ENCODE measurements at regions not wholly inside any gene's neighbourhood (a gene's known extent, or its start where the extent isn't known, plus 50 kb on each side); places are given as distances from the start of the nearest gene placed in this dataset.

DNA sequence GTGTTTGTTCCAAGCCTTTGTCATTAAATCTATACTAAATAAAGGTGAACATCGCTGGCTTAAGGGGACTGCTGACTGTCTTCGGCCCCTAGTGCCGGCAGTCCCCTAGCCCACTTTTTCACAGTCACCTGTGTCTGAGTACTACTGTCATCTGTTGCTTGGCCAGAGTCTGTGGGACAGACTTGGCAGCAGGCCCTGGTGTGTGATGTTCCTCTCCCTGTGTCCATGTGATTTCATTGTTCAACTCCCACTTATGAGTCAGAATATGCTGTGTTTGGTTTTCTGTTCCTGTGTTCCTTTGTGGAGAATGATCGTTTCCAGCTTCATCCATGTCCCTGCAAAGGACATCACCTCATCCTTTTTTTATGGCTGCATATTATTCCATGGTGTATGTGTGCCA is 133.4 kb downstream of the HAO1 start:
- TF ChIP-seq EZH2phosphoT487 (IDR thresholded peaks at IDR 0.05; ENCODE audit: low read length) (no peak), EZH2 (optimal IDR thresholded peaks at IDR 0.05; ENCODE audit: low read depth, low read length) (no peak)
- TF ChIP-seq, protein P1, sequence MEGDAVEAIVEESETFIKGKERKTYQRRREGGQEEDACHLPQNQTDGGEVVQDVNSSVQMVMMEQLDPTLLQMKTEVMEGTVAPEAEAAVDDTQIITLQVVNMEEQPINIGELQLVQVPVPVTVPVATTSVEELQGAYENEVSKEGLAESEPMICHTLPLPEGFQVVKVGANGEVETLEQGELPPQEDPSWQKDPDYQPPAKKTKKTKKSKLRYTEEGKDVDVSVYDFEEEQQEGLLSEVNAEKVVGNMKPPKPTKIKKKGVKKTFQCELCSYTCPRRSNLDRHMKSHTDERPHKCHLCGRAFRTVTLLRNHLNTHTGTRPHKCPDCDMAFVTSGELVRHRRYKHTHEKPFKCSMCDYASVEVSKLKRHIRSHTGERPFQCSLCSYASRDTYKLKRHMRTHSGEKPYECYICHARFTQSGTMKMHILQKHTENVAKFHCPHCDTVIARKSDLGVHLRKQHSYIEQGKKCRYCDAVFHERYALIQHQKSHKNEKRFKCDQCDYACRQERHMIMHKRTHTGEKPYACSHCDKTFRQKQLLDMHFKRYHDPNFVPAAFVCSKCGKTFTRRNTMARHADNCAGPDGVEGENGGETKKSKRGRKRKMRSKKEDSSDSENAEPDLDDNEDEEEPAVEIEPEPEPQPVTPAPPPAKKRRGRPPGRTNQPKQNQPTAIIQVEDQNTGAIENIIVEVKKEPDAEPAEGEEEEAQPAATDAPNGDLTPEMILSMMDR (IDR thresholded peaks at IDR 0.05; ENCODE audit: low read length), result no peak
- Histone ChIP-seq H3K27me3 (replicated peaks; ENCODE audit: insufficient read depth, low read length) (no peaks in the 10 kb centered on the region), H3K36me3 (replicated peaks; ENCODE audit: insufficient read depth, low read length) (no peaks in the 10 kb centered on the region), H3K9ac (ENCODE audit: low read length) (no peak overlapping the region), H4K20me1 (ENCODE audit: insufficient read depth, low read length) (no peaks in the 10 kb centered on the region), H3K79me2 (ENCODE audit: low read length) (no peaks in the 10 kb centered on the region), H3K4me1 (ENCODE audit: low read length) (no peaks in the 10 kb centered on the region), H2AFZ (ENCODE audit: low read length) (no peak overlapping the region), H3K9me3 (replicated peaks; ENCODE audit: insufficient read depth, low read length) (no peaks in the 10 kb centered on the region), H3K4me2 (ENCODE audit: low read depth, low read length) (no peak overlapping the region), H3F3A (ENCODE audit: insufficient read depth, low read length) (no peaks in the 10 kb centered on the region), H3K9me2 (replicated peaks; ENCODE audit: insufficient read depth, low read length) (no peaks in the 10 kb centered on the region), H3K27ac (ENCODE audit: low read length) (no peak overlapping the region), H3K4me3 (ENCODE audit: low read length) (no peak overlapping the region)
- no peak for DNase-seq

DNA sequence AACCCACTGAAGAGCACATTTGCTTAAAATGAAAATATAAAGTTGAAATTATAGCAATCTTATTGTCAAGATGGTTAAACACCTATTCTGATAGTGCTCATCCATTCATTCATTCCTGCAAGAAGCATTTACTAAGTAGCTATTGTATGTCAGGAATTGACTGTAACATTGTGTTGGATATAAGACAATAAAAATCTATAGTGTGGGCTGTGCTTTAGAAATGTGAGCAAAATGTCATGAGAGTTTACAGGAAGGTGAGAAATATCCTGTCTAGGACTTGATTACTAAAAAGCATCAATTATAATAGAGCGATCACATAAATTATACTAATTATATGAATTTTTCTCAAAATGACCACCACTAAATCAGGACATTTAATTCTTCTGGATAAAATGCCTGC is 123.0 kb downstream of the HAO1 start:
- TF ChIP-seq, protein P1 (IDR thresholded peaks at IDR 0.05; ENCODE audit: low read length), result no peak
- TF ChIP-seq EZH2phosphoT487 (IDR thresholded peaks at IDR 0.05; ENCODE audit: low read length), result no peak
- no peak for TF ChIP-seq EZH2 (optimal IDR thresholded peaks at IDR 0.05; ENCODE audit: low read depth, low read length)
- H3K27me3 ChIP-seq (replicated peaks; ENCODE audit: insufficient read depth, low read length), result no peaks in the 10 kb centered on the region
- no peaks in the 10 kb centered on the region for H3K4me1 ChIP-seq (ENCODE audit: low read length)
- no peak for DNase-seq
- no peak overlapping the region for H3K4me3 ChIP-seq (ENCODE audit: low read length)
- no peaks in the 10 kb centered on the region for H4K20me1 ChIP-seq (ENCODE audit: insufficient read depth, low read length)
- H3K36me3 ChIP-seq (replicated peaks; ENCODE audit: insufficient read depth, low read length), result no peaks in the 10 kb centered on the region
- no peaks in the 10 kb centered on the region for H3K9me2 ChIP-seq (replicated peaks; ENCODE audit: insufficient read depth, low read length)
- no peak overlapping the region for H2AFZ ChIP-seq (ENCODE audit: low read length)
- no peak overlapping the region for H3K9ac ChIP-seq (ENCODE audit: low read length)
- H3K79me2 ChIP-seq (ENCODE audit: low read length), result no peaks in the 10 kb centered on the region
- no peaks in the 10 kb centered on the region for H3F3A ChIP-seq (ENCODE audit: insufficient read depth, low read length)
- H3K4me2 ChIP-seq (ENCODE audit: low read depth, low read length), result no peak overlapping the region
- no peaks in the 10 kb centered on the region for H3K9me3 ChIP-seq (replicated peaks; ENCODE audit: insufficient read depth, low read length)
- no peak overlapping the region for H3K27ac ChIP-seq (ENCODE audit: low read length)

DNA sequence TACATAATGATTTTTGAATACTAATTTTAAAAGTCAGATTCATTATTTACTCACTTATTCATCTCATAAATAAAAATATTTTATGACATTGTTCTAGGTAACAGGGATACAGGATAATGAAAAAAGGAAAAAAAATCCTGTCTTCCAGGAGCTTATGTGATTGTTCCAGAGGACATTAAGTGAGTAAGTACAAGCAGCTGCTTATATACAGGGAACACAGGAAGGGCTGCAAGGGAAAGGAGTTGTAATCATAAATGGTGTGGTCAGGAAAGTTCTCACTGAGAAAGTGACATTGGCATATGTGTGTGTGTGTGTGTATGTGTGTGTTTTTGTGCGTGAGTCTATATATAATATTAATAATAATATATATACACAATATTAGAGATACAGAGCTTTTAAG is 121.8 kb downstream of the HAO1 start:
- Histone ChIP-seq H3K4me1 (ENCODE audit: low read length) (no peaks in the 10 kb centered on the region), H3K9ac (ENCODE audit: low read length) (no peak overlapping the region), H4K20me1 (ENCODE audit: insufficient read depth, low read length) (no peaks in the 10 kb centered on the region), H3F3A (ENCODE audit: insufficient read depth, low read length) (no peaks in the 10 kb centered on the region), H3K9me2 (replicated peaks; ENCODE audit: insufficient read depth, low read length) (no peaks in the 10 kb centered on the region), H3K4me2 (ENCODE audit: low read depth, low read length) (no peak overlapping the region), H3K36me3 (replicated peaks; ENCODE audit: insufficient read depth, low read length) (no peaks in the 10 kb centered on the region), H3K79me2 (ENCODE audit: low read length) (no peaks in the 10 kb centered on the region), H2AFZ (ENCODE audit: low read length) (no peak overlapping the region), H3K4me3 (ENCODE audit: low read length) (no peak overlapping the region), H3K9me3 (replicated peaks; ENCODE audit: insufficient read depth, low read length) (no peaks in the 10 kb centered on the region), H3K27me3 (replicated peaks; ENCODE audit: insufficient read depth, low read length) (no peaks in the 10 kb centered on the region), H3K27ac (ENCODE audit: low read length) (no peak overlapping the region)
- no peak for DNase-seq
- TF ChIP-seq, protein P1 (IDR thresholded peaks at IDR 0.05; ENCODE audit: low read length), result no peak
- TF ChIP-seq EZH2 (optimal IDR thresholded peaks at IDR 0.05; ENCODE audit: low read depth, low read length) (no peak), EZH2phosphoT487 (IDR thresholded peaks at IDR 0.05; ENCODE audit: low read length) (no peak)
